ENCODE measurements at regions not wholly inside any gene's neighbourhood (a gene's known extent, or its start where the extent isn't known, plus 50 kb on each side); places are given as distances from the start of the nearest gene placed in this dataset.
A peak's percentile ranks its signal among the peaks of the same experiment; 100 is the strongest.
"Not testable (repeated sequence)": the region's sequence is repeated elsewhere in the genome, so short reads cannot be mapped to it uniquely, and the experiment has no call there.

GRCh38 chr5:71343994-71344393 lies 111.5 kb upstream of the BDP1 start:
- not testable (repeated sequence) for H3K4me3 ChIP-seq (ENCODE audit: low read depth, low read length); H3K9me3 ChIP-seq (ENCODE audit: control insufficient read depth, insufficient read depth, low read length); DNase-seq (ENCODE audit: low read depth in 4 of 6, low spot score in 6 of 6); H3K4me1 ChIP-seq (ENCODE audit: control insufficient read depth, insufficient read depth, low read length); H3K27me3 ChIP-seq (ENCODE audit: control insufficient read depth, insufficient read depth, low read length); H3K36me3 ChIP-seq (ENCODE audit: control insufficient read depth, insufficient read depth, low read length); H3K27ac ChIP-seq (ENCODE audit: low read depth, low read length)
- no CpG with 5 or more reads among the region's 4 CpGs for WGBS (ENCODE audit: insufficient coverage)

GRCh38 chr5:71372601-71373000 lies 82.8 kb upstream of the BDP1 start:
- WGBS (ENCODE audit: insufficient coverage): no CpG with 5 or more reads among the region's 6 CpGs
- DNase-seq (ENCODE audit: low read depth in 4 of 6, low spot score in 6 of 6): peak in 1 of 6 donors; percentile 57
- H3K4me1 ChIP-seq (ENCODE audit: control insufficient read depth, insufficient read depth, low read length); H3K9me3 ChIP-seq (ENCODE audit: control insufficient read depth, insufficient read depth, low read length); H3K27ac ChIP-seq (ENCODE audit: low read depth, low read length); H3K4me3 ChIP-seq (ENCODE audit: low read depth, low read length); H3K27me3 ChIP-seq (ENCODE audit: control insufficient read depth, insufficient read depth, low read length); H3K36me3 ChIP-seq (ENCODE audit: control insufficient read depth, insufficient read depth, low read length): not testable (repeated sequence)

GRCh38 chr5:71373054-71373734 lies 82.3 kb upstream of the BDP1 start:
- not testable (repeated sequence) for H3K4me3 ChIP-seq (ENCODE audit: low read depth, low read length); H3K27me3 ChIP-seq (ENCODE audit: control insufficient read depth, insufficient read depth, low read length); H3K27ac ChIP-seq (ENCODE audit: low read depth, low read length); H3K36me3 ChIP-seq (ENCODE audit: control insufficient read depth, insufficient read depth, low read length); H3K9me3 ChIP-seq (ENCODE audit: control insufficient read depth, insufficient read depth, low read length); H3K4me1 ChIP-seq (ENCODE audit: control insufficient read depth, insufficient read depth, low read length)
- WGBS (ENCODE audit: insufficient coverage): no CpG with 5 or more reads among the region's 9 CpGs
- peak in 1 of 6 donors; percentile 73 for DNase-seq (ENCODE audit: low read depth in 4 of 6, low spot score in 6 of 6)

- not testable (repeated sequence) for H3K4me1 ChIP-seq (ENCODE audit: control insufficient read depth, insufficient read depth, low read length); H3K27ac ChIP-seq (ENCODE audit: low read depth, low read length); DNase-seq (ENCODE audit: low read depth in 4 of 6, low spot score in 6 of 6); H3K36me3 ChIP-seq (ENCODE audit: control insufficient read depth, insufficient read depth, low read length); H3K9me3 ChIP-seq (ENCODE audit: control insufficient read depth, insufficient read depth, low read length); H3K27me3 ChIP-seq (ENCODE audit: control insufficient read depth, insufficient read depth, low read length); H3K4me3 ChIP-seq (ENCODE audit: low read depth, low read length)
- 100% methylated on average over 1 of the region's 3 CpGs for WGBS (ENCODE audit: insufficient coverage)
Observed at GRCh38 chr5:71384204-71384603, 71.2 kb upstream of the BDP1 start.

- Histone ChIP-seq H3K27me3 (ENCODE audit: control insufficient read depth, insufficient read depth, low read length) (no peaks in the 10 kb centered on the region), H3K4me3 (ENCODE audit: low read depth, low read length) (no peak overlapping the region)
- WGBS (ENCODE audit: insufficient coverage): no CpG with 5 or more reads among the region's 1 CpG
Observed at GRCh38 chr5:71384706-71385105, 70.7 kb upstream of the BDP1 start.

GRCh38 chr5:71385208-71385607 lies 70.2 kb upstream of the BDP1 start:
- WGBS (ENCODE audit: insufficient coverage): 84% methylated on average over 5 of the region's 9 CpGs
- H3K4me3 ChIP-seq (ENCODE audit: low read depth, low read length); H3K36me3 ChIP-seq (ENCODE audit: control insufficient read depth, insufficient read depth, low read length); H3K27me3 ChIP-seq (ENCODE audit: control insufficient read depth, insufficient read depth, low read length); DNase-seq (ENCODE audit: low read depth in 4 of 6, low spot score in 6 of 6); H3K4me1 ChIP-seq (ENCODE audit: control insufficient read depth, insufficient read depth, low read length); H3K9me3 ChIP-seq (ENCODE audit: control insufficient read depth, insufficient read depth, low read length); H3K27ac ChIP-seq (ENCODE audit: low read depth, low read length): not testable (repeated sequence)

More at GRCh38 chr5:71384706-71385105, 70.7 kb upstream of the BDP1 start:
- no peaks in the 10 kb centered on the region for H3K4me1 ChIP-seq (ENCODE audit: control insufficient read depth, insufficient read depth, low read length)
- DNase-seq (ENCODE audit: low read depth in 4 of 6, low spot score in 6 of 6): no peak
- H3K9me3 ChIP-seq (ENCODE audit: control insufficient read depth, insufficient read depth, low read length): no peaks in the 10 kb centered on the region
- H3K36me3 ChIP-seq (ENCODE audit: control insufficient read depth, insufficient read depth, low read length): no peaks in the 10 kb centered on the region
- no peak overlapping the region for H3K27ac ChIP-seq (ENCODE audit: low read depth, low read length)

- WGBS (ENCODE audit: insufficient coverage): 83% methylated on average over 2 of the region's 4 CpGs
- not testable (repeated sequence) for H3K27me3 ChIP-seq (ENCODE audit: control insufficient read depth, insufficient read depth, low read length); DNase-seq (ENCODE audit: low read depth in 4 of 6, low spot score in 6 of 6); H3K4me3 ChIP-seq (ENCODE audit: low read depth, low read length); H3K27ac ChIP-seq (ENCODE audit: low read depth, low read length); H3K9me3 ChIP-seq (ENCODE audit: control insufficient read depth, insufficient read depth, low read length); H3K4me1 ChIP-seq (ENCODE audit: control insufficient read depth, insufficient read depth, low read length); H3K36me3 ChIP-seq (ENCODE audit: control insufficient read depth, insufficient read depth, low read length)
Observed at GRCh38 chr5:71388184-71388583, 67.3 kb upstream of the BDP1 start.

GRCh38 chr5:71398400-71398799 lies 57.1 kb upstream of the BDP1 start:
- 29% methylated on average over 1 of the region's 8 CpGs for WGBS (ENCODE audit: insufficient coverage)
- not testable (repeated sequence) for H3K9me3 ChIP-seq (ENCODE audit: control insufficient read depth, insufficient read depth, low read length); H3K27me3 ChIP-seq (ENCODE audit: control insufficient read depth, insufficient read depth, low read length); H3K4me3 ChIP-seq (ENCODE audit: low read depth, low read length); H3K4me1 ChIP-seq (ENCODE audit: control insufficient read depth, insufficient read depth, low read length); H3K27ac ChIP-seq (ENCODE audit: low read depth, low read length); DNase-seq (ENCODE audit: low read depth in 4 of 6, low spot score in 6 of 6); H3K36me3 ChIP-seq (ENCODE audit: control insufficient read depth, insufficient read depth, low read length)

- WGBS (ENCODE audit: insufficient coverage): 94% methylated on average over 2 of the region's 3 CpGs
Observed at GRCh38 chr5:71398859-71399258, 56.6 kb upstream of the BDP1 start.

GRCh38 chr5:71399443-71399842 lies 56.0 kb upstream of the BDP1 start:
- not testable (repeated sequence) for H3K9me3 ChIP-seq (ENCODE audit: control insufficient read depth, insufficient read depth, low read length); H3K4me1 ChIP-seq (ENCODE audit: control insufficient read depth, insufficient read depth, low read length); DNase-seq (ENCODE audit: low read depth in 4 of 6, low spot score in 6 of 6); H3K27me3 ChIP-seq (ENCODE audit: control insufficient read depth, insufficient read depth, low read length); H3K27ac ChIP-seq (ENCODE audit: low read depth, low read length); H3K4me3 ChIP-seq (ENCODE audit: low read depth, low read length); H3K36me3 ChIP-seq (ENCODE audit: control insufficient read depth, insufficient read depth, low read length)
- no CpG with 5 or more reads among the region's 3 CpGs for WGBS (ENCODE audit: insufficient coverage)

More at GRCh38 chr5:71398859-71399258, 56.6 kb upstream of the BDP1 start:
- H3K9me3 ChIP-seq (ENCODE audit: control insufficient read depth, insufficient read depth, low read length); H3K27ac ChIP-seq (ENCODE audit: low read depth, low read length); H3K4me1 ChIP-seq (ENCODE audit: control insufficient read depth, insufficient read depth, low read length); H3K4me3 ChIP-seq (ENCODE audit: low read depth, low read length); H3K27me3 ChIP-seq (ENCODE audit: control insufficient read depth, insufficient read depth, low read length); DNase-seq (ENCODE audit: low read depth in 4 of 6, low spot score in 6 of 6); H3K36me3 ChIP-seq (ENCODE audit: control insufficient read depth, insufficient read depth, low read length): not testable (repeated sequence)
